GM11168 (cell line): ENCODE measurements at regions not wholly inside any gene's neighbourhood (a gene's known extent, or its start where the extent isn't known, plus 50 kb on each side); places are given as distances from the start of the nearest gene placed in this dataset.
"Not testable (repeated sequence)": the region's sequence is repeated elsewhere in the genome, so short reads cannot be mapped to it uniquely, and the experiment has no call there.

Experiments
- in situ Hi-C: fragments of 300-500 bp; cut with MboI; formaldehyde crosslinking; loops from one replicate; pipeline ENCODE4 v1.12.0; 2022; ENCODE audit warnings: low sequenced_read_pairs; ENCODE audit not compliant: unreplicated experiment

DNA sequence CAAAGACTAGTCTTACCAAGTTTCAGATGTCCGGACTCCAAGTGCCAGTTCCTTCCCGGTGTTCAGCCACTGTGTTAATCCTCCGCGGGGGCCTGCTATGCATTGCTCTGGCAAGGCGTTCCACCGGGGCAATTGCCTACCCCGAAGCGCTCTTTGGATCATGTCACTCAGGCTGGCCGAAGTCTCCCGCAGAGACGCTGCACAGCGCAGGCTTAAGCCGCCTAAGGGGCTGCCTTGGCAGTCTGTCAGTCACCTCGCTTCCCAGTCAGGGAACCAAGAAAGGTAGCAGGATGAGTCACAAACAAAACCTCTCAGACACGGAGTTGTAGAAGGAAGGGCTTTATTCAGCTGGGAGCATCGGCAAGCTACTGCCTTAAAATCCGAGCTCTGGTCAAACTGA, 158.1 kb downstream of the PPIAL4G start:
- in situ Hi-C loops = not testable (repeated sequence)

DNA sequence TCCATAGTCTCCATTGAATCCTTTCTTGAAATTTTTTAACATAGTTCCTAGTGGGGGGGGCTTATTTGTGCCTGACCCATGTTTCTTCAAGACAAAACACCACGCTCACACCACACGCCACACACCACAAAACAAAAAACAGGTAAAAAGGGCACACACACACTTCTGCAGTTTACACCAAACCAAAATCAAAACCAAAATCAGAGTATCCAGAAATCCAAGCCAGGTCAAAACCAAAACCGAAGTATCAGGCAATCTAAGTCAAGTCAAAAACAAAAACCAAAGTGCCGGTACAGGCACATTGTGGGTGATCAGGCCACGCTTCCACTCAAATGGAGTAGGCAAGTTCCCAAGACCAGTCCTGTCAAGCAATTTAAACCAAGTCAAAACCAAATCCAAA, 158.6 kb downstream of the PPIAL4G start:
- in situ Hi-C loops = not testable (repeated sequence)

DNA sequence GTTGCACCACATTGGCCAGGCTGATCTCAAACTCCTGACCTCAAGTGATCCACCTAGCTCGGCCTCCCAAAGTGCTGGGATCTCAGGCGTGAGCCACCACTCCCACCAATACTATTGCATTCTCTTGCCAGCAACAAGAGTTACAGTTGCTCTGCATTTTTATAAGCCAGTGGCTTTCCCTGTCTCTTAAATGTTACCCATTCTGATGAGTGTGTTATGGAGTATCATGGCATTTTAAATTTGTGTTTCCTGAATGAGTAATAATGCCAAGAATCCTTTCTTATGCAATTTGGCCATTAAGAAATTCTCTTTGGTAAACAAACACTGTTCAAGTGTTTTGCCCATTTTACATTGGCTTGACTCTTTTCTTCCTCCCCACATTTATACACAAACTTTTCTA, 163.0 kb downstream of the PPIAL4G start:
- in situ Hi-C loops = not testable (repeated sequence)

- in situ Hi-C loops = no loop called here
Measured at GRCh38 chr1:148318904-148319242, 164.2 kb downstream of the PPIAL4G start.

GRCh38 chr1:148318123-148318903, 164.8 kb downstream of the PPIAL4G start:
- in situ Hi-C loops = no loop called here

GRCh38 chr1:148317288-148317985, 165.4 kb upstream of the NBPF11 start:
- in situ Hi-C loops = no loop called here

DNA sequence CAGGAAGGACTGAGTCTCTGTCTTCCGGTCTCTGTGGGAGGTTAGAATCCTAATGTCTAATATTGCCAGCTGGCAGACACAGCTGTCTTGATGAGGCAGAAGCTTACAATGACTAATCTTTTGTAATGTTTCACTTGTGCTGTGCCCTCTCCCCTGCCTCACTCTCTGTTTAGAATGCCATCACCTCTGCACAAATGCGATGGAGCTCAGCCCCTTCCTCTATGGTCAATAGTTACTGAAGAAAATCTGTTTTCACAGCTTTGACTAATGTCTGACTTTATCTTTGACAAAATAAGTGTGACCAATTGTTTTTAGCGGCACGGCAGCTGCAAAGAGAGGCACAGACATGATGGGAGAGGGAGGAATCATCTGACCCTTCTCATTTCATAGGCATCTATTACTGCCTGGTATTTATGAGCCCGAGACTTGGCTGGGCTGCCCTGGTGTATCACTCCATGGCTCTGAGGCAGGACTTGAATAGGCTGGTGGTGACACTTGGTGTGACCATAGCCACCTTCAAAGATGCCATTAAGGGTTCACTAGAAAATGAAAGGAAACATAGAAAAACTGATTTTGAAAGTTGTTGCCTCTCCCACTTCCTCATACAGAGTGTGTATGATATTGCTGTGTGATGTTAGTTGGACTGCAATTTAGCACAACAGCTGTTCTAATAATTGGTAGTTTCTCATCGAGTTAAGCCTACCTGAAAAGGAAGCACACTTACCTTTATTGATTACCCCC, 163.2 kb upstream of the NBPF11 start:
- in situ Hi-C loops = no loop called here

DNA sequence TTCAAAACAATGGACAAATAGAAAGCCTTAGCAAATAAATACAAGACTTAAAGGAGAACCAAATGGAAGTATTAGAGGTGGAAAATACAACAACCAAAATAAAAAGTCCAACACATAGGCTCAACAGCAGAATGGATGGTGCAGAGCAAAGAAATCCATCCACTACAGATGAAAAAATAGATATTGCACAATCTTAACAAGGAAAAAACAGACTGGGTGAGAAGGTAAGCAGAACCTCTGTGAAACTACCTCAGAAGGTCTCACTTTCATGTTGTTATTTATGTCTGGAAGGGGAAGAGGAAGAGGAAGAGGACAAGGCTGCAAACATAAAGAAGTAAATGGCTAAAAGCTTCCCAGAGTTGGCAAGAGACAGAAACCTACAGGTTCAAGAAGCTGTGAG, 158.7 kb upstream of the NBPF11 start:
- in situ Hi-C loops = no loop called here

DNA sequence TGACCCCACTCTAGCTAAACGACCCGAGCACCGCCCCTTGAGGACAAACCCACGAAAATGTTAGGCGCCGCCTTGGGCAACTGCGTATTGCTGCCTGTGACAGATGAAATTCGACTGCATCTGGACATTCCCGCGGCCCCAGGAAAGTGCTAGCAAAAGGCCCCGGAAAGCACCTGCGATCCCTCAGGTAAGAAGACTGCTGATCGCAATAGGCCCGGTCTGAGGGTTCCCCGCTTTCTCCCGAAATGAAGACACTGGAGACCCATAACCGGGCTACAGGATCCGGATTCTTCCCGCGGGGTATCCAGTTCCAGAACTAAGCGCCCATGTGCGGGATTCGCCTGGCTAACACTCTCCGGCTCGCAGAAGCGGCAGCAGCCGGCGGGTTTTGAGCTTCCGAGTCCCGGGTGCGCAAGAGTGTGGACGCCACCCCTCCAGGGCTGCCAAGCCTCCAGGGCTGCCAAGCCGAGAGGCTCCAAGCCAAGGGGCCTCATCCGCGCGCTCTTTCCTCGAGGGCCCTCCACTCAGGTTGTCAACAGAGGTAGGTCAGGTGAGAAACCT, 157.9 kb upstream of the NBPF11 start:
- in situ Hi-C loops = no loop called here

DNA sequence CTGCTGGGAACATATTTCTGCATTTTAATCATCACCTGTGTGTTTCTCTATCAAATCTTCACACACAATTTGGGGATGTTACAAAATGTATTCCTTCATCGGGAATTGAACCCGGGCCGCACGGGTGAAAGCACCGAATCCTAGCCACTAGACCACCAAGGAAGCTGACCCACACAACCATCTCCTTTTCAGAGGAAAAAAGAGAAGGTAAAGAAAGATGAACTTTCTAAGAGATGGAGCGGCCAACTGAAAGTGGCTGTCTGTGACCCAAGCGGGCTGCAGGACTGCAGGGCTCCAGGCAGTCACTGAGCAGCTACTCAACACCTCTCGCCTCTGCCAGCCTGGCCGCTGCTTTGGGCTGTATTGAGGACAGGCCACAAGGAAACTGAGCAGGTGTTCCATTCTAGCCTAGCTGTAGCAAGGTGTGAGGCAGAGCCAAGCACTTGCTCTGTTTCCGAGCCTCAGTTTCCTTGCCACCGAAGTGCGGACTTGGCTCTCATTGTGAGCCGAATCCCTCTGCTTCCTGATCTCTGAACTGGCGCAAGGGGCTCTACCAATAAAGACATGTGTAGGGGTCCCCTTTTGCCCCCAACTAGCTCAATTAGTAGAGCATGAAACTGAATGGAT, 156.9 kb upstream of the NBPF11 start:
- in situ Hi-C loops = no loop called here

- in situ Hi-C loops = no loop called here
Measured at GRCh38 chr1:148307583-148308185, 155.6 kb upstream of the NBPF11 start.

GRCh38 chr1:148304935-148305334, 152.9 kb upstream of the NBPF11 start:
- in situ Hi-C loops = not testable (repeated sequence)

DNA sequence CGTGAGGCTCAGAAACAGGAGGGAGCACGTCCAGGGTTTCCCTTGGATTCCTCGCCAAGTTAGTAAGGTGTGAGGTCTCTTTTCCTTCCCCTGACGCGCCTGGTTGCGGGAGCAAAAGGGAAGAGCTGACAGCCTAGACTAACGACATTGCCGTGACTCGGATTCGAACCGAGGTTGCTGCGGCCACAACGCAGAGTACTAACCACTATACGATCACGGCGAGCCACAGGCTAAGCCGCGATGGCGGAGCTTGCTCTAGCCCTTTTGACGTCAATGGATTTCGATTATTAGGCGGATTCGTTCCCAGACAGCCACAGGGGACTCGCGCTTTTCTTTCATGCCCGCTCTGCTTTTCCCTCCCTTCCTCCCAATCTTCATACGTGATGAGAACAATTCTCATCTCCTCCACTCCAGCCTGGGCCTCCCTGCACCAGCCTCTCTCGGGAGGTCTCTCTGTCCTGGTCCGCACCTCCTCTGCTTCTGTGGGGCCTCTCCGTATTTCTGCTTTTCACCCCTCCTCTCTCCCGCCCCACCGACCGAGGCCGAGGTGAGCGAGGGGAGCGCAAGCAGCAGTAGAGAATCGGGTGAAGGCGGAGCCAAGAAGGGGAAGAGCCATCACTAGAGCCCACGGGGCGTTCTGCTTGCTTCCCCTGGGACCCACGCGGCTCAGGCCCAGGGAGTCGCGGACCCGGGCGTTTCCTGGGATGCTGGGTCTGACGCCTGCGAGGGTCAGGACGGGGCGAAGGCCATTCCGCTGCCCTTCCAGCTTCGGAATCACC, 150.7 kb upstream of the NBPF11 start:
- in situ Hi-C loops = not testable (repeated sequence)

- in situ Hi-C loops = not testable (repeated sequence)
Measured at GRCh38 chr1:148297852-148298251, 145.8 kb upstream of the NBPF11 start.

DNA sequence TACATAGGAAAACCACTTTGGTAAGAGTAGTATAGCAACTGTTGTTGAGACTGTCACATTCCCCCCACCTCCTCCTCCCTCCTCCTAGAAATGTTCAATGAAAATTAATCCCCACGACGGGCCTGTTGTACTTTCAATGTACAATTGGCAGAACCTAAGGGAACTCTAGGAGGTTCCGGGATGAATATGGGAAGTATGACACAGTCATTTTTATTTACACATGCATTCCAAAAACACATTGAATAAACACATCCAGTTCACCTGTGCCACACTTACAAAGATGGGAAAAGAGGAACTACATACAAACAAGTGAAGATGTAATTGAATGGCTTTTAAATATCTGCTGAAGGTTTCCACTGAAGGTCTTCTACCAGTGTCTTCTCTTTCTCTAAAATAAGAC, 144.4 kb upstream of the NBPF11 start:
- in situ Hi-C loops = no loop called here

- in situ Hi-C loops = no loop called here
Measured at GRCh38 chr1:148294116-148294807, 142.2 kb upstream of the NBPF11 start.

DNA sequence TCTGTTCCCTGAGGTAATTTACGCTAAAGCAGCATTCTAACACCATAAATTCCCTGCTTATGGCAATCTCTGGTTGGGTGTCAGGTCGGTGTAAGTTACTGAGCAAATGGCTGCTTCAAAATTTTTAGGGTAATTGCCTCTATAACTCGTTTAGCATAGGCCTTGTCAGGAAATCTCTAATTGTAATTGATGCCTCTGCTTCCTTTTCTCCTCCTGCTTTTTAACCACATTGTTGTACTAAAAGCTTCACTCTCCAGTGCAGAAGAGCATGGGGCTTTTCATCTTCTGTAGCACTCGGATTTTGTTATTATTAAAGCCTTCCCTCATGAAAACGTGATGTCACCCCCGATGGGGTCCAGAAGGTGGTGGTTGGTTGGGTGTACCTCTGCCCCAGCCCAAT, 141.6 kb upstream of the NBPF11 start:
- in situ Hi-C loops = no loop called here

GRCh38 chr1:148292915-148293314, 140.8 kb upstream of the NBPF11 start:
- in situ Hi-C loops = no loop called here

GRCh38 chr1:148290881-148291280, 138.8 kb upstream of the NBPF11 start:
- in situ Hi-C loops = no loop called here
